LoVo (cell line): ENCODE measurements at regions not wholly inside any gene's neighbourhood (a gene's known extent, or its start where the extent isn't known, plus 50 kb on each side); places are given as distances from the start of the nearest gene placed in this dataset.

Experiments
- DNase-seq: peaks from one replicate; pipeline ENCODE4 v3.0.0-alpha.2; 2016; ENCODE audit warnings: low spot score

DNA sequence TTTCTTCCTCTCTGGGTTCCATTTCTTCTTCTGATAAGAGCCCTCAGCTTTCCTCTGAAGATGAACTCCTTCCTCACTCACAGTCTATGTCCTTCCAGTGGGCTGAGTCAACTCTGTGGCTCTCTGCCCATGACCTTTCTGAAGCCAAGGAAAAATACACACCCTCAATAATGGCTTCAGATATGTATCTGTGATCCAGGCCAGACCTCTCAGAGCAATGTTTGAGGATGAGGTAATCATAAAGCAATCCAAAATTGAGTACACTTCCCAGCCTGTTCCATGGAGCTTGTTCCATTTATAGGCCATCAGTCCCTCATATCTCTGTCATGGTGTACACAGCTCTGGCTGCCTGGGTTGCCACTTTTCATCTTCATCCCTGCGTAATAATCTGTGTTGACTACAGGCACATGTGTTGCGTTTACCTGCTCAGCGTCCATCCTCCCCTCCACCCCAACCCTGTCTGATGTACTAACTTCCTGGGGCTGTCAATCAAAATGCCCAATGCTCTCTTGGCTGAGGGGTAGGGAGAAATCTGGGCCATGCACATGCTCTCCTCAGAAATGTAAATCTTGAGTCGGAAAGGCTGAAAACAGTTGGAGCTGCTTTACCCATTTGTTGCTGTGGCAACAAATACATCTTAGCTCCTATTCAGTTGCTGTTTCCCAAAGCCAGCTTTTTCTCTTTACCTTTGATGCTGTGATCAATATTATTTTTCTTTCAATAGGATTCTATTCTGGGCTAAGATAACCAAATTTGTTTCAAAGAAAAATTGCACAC, 377.8 kb upstream of the TMEM132C start:
- no peak for DNase-seq

DNA sequence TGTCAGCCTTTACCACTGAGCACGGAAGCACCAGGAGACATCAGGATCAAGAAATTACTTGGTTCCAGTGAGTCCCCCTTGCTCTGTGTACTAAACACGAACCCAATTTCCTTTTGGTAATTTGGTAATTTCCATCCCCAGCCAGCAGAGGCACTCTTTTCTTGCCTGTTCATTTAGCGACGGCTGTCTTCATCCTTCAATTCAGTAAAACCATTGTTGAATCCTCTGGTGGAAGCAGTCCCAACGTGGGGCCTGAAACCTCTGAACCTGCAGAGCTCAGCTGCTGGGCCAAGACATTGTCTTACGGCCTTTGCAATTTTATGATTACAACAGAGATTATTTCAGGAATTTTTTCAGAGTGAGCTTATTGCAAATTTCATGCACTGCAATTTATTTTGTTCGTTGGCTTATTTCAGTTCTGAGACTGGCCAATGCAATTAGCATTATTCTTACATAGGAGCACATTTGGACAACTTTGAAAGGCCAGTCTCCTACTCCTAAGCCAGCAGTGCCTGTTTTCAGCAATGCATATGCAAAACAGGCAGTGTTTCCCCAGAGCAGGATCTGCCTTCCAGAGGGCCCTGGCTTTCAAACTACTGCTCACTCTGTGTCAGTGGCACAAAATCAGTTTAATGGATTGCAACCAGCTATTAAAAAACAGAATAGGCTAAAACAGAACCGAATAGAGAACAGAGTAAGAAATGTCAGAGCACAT, 372.9 kb upstream of the TMEM132C start:
- peak; percentile 17 for DNase-seq

DNA sequence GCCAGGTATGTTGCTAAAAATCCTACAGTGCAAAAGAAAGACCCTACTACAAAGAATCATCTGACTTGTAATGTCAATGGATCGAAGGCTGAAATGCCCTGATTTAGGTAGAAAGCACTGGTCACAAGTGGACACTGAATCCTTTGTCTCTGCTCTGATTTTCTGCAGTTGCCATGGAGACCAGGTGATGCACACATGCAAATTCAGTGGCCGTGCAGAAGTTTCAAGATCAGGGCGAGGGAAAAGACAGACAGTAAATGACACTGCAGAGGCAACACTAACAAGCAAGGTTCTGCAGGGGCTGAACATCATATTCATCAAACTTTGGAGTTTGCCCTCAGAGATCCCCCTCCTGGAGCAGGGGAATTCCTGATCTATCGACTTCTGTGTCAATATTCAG, 370.3 kb upstream of the TMEM132C start:
- no peak for DNase-seq

DNA sequence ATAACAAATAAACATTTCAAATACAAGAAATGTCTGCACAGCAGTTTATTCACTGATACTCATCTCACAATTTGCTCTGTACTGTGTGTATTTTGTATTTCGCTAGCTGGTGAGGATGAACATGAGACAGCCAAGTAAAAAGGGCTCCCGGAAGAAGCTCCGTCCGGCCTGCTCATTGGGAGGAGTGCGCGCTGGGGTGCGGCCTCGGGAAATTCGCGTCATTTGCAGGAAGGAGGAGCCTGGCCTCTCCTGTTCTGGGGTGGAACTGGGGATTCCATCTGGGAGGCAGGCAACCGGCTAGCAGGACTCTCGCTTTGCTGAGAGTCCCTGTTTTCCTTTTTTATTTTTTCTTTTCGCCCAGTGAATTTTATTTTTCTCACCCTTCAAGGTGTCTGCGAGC, 368.4 kb upstream of the TMEM132C start:
- DNase-seq = no peak

DNA sequence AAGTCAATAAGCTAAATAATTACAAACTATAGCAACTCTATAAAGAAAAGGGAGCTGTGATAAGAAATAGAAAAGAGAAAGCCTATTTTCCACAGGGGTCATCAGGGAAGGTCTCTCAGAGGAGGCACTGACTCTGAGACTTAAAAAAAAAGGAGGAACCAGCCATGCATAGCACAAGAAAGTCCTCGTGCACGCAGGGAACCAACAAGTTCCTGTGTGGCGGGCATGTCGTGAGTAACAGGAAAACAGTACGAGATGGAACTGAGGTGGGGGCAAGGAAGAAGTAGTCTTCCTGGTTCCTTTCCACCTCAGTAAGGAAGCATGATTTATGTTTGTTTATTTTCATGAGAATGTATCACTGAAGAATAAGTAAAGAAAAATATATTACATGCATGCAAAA, 367.0 kb upstream of the TMEM132C start:
- no peak for DNase-seq

DNA sequence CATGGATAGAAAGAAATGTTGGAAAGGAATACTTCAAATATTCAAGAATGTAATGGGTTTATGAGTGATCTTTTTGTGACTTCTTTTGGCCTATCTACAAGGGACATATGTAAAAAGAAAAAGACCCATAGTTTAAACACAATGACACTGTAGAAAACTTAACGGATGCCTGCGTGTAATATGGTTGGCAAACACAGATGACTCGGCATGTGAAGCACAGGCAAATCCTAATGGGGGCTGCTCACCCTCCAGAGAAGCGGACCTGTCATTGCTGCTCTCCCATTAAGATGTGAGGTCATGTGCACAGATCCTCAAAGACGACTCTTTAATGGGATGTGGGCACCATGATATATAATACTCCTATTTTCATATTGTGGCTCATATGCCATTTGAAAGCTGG, 366.6 kb upstream of the TMEM132C start:
- DNase-seq = no peak

DNA sequence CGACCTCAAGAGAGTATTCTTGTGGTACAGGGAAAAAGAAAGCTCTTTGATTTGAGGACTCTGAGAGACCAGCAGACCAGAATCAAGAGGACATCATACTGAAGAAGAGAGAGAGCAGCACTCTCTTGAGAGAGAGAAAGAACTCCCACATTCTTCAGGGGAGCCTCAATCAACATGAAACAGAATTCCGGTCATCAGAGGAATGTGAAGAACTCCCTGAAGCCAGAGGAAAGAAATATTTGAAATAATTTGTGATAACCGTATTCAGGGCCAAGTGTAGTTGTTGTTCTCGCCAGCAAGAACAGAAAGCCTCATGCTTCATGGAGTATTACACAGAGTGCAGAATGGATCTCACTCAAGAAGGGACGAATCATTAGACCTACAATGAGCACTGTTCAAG, 363.8 kb upstream of the TMEM132C start:
- DNase-seq = no peak

DNA sequence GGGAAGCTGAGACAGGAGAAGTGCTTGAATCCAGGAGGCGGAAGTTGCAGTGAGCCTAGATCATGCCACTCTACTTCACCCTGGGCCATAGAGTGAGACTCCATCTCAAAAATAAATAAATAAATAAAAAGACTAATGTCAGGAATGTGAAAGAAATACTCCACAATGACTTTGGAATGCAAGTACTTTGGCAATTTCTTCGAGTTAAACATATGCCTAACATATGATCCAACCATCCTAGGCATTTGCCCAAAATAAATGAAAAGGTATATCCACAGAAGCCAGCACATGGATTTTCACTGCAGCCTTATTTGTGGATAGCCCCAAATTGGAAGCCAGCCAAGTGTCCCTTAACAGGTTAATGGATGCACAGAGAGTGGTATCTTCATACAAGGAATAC, 357.9 kb upstream of the TMEM132C start:
- DNase-seq = no peak

DNA sequence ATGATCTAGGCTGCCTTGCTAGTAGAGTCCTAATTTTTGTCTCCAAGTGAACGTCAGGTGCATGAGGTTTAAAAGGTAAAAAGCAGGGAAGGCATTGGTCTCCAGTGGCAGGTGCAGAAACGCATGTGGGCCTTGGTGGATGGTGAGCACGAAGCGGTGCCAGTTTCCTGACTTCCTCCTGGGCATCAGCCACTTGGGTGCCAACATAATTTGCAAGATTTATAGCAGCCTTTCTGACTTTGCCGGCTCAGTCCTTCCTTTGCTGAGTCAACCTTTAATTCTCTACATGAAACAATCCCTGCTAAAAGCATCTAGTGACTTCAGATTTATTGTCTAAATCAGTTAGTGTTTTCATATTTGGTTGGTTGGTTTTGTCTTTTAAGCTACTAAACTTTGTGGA, 355.7 kb upstream of the TMEM132C start:
- no peak for DNase-seq

DNA sequence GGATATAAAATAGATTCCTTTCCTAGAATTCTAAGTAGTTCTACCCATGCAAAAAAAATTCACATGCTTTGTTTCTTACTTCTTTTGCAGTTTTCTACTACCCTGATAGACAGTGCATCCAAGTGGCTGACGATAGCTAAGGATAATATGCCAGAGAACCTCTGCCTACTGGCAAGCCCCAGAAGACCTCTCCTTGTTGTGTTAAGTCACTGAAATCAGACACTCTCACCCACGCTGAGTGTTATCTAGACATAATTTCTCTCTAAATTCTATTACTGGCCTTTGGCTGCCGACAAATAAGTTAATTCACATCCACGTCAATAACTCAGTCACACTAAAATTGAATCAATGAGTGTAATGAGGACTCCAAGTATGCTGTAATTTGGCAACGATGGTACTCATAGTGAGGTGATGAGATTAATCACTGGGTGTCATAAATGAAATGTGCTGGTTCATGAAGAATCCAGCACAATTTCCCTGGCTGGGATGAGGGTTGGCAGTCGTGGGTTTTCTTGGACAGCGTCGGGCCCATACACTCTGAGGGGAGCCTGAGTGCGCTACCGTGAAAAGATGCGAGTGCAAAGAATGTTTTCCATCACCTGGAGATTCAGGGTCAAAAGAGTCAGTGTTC, 354.8 kb upstream of the TMEM132C start:
- no peak for DNase-seq

DNA sequence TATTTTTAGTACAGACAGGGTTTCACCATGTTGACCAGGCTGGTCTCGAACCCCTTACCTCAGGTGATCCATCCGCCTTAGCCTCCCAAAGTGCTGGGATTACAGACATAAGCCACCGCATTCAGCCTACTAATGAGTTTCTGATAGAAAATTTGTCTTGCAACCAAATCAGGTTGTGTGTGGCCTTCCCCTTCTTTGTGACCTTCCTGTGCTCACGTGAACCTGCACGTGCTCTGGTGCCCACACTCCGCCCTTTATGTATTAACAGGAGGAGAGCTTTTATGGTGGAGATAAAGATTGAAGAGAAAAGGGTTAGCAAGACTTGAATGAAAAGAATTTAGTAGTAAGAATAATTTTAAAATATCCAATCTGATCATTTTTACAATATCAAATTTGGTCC, 343.5 kb upstream of the TMEM132C start:
- no peak for DNase-seq

DNA sequence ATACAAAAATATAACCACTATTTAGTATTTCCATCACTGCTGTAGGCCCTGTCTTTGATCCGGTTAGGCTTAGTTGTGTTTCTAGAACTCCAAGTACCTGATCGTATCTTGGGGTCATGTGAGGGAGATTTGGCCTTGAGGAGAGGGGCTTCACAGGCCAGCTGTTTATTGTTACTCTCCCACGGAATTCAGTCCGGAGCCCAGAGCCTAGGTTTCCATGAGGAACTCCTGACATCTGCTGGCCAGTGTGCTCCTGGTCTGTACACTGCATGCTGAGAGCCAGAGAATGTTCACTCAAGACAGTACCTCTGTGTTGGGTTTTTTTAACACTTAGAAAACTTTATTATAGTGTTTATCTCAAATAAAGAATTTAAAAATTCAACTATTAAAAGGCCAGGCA, 341.0 kb upstream of the TMEM132C start:
- no peak for DNase-seq

DNA sequence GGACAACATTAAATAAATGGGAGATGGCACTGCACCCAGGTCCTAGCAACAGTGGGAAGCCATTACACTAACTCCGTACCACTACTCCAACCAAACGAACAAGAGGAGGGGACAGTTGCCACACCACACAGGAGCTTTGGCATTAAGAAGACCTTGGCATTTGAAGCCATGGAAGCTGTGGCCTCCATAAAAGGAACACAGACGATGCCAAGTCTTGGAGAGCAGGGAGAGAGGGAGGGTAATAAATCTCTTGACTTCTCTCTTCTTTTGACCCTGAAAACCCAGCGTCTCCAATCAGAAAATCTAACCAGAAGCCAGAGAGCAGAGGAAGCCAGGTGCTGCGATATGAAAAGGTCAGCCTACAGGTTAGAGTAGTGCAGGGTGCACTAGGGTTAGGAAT, 338.8 kb upstream of the TMEM132C start:
- no peak for DNase-seq

DNA sequence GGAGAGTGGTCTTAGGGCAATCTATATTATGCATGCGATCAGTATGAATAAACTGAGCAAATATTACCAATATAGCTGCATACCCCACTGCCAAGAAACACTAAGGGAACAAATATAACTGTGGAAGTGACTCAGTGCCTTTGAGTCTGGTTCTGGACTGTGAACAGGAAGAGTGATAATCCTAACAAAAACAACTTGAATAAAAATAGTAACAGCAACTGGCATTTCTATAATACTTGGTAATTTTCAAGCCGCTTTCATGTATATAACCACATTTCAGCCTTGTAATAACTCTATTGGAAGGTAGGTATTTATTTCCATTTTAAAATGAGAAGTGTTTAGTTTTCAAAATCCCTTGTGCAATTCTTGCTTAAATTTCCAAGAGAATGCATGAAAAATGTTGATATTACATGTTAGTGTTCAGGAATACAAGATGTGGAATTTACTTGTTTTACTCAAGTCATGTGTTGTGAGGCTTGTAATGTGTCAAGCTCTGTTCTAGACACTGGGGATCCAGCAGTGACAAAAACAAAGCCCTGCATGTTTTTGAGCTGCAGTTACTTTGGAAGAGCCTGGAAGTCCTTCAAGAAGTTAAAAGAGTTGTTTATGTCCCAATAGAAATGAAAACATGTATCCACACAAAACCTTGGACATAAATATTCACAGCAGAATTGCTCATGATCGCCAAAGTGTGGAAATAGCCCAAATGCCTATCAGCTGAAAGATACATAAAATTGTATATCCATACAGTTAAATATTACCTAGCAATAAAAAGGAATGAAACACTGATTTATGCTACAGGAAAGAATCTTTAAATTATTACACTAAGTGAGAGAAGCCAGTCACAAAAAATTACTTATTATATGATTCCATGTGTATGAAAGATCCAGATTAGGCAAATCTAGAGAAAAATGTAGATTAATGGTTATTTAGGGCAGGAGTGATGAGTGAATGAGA, 338.1 kb upstream of the TMEM132C start:
- DNase-seq = peak; percentile 22

DNA sequence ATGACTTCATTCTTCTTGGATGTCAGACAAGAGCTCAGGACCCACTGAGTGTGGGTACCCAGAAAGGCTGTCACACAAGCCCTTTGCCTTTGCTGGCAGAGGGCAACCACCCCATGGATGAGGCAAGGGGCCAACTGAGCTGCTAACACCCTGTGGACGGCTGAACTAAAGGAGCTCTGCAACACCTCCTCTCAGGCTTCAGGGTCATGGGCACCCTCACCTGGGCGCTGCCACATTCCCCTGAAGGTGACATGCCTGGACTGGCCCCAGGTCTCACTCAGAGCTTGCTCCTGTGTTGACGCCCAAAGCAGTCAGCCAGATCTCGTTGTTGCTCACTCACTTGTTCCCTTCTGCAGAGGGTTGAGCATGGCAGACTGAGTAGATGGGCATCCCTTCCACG, 336.8 kb upstream of the TMEM132C start:
- DNase-seq = no peak

DNA sequence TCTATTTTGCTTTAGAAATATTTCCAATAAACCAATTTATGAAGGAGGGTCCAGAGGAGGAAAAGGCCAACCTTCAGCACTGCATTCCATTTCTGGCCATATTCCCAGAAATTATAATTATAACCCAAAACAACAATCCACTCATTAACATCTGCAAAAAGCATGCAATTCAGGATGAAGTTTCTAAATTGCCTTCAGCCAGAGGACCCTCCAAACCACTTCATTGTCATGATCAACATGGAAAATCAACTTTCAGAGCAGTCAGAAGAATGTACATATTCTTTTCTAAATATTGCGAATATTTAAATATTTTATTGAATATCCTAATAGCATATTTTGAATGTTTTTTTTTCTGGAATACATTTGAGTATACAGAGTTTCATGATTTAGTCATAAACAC, 332.6 kb upstream of the TMEM132C start:
- no peak for DNase-seq

DNA sequence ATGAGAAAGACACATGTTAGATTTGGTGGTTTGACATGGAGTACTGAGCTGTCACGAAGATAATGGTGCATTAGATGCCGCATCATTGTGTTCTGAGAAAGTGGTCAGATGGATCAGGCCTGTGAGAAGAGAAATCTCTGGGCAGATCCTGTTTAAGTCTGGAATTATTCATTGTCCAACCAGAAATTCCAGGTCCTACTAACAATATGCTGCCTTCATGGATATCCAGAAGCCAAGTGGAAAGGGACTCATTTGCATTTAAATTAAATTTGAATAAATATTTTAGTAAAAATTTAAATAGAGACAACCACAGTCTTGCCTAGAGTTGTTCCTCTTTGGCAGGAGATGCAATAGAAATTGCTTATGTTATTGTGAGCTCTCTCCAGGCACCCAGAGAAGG, 330.5 kb upstream of the TMEM132C start:
- DNase-seq = no peak

DNA sequence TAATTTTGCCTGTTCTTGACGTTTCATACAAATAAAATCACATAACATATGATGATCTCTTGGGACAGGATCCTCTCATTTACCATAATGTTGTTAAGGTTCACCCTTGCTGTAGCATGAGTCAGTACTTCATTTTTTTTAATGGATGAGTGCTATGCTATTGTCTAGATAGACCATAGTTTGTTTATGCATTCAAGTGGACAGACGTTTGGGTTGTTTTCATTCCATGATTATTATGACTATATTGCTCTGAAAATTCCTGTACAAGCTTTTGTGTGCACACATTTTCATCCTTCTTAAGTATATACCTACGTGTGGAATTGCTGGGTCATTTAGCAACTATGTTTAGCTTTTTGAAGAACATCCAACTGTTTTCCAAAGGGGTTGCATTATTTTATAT, 325.6 kb upstream of the TMEM132C start:
- DNase-seq = no peak

DNA sequence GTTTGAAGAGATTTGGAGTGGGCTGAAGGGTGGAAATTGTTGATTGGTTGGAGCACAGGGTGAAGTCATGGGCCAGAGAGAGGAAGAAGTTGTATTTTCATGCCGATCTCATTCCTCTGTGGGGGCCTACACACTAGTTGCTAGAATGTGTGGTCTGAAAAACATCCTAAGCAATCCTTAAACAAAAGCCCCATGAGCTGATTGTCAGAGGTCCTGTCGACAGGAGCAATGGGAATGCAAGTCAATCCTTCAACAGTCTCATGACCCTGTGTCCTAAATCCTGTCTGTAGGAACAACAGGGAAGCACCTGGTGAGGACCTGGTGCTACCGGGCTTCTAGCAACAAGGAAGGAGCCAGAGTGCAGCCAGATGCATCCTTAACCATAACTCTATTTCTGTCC, 324.0 kb upstream of the TMEM132C start:
- no peak for DNase-seq

DNA sequence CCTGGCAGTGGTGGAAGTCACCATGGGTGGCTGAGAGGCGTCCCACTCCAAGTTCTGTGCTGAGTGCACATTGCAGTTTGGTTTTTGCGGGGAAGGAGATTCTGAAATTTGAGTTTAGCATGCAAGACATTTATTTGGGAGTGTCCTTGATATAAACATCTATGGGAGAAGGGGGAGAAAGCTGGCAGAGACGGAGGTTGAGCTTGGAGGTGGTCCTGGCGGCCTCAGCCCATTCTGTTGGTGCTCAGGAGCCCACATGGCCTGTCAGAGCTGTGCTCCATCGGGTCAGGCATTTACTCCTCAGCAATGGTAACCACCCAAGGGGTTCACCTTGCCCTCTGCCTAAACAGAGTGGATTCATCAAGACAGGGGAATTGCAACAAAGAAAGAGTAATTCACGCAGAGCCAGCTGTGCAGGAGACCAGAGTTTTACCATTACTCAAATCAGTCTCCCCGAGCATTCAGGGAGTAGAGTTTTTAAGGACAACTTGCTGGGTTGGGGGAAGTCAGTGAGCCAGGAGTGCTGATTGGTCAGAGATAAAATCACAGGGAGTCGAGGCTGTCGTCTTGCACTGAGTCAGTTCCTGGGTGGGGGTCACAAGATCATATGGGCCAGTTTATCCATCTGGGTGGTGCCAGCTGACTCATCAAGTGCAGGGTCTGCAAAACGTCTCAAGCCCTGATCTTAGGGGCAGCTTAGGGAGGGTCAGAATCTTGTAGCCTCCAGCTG, 323.3 kb upstream of the TMEM132C start:
- DNase-seq = peak; percentile 52

DNA sequence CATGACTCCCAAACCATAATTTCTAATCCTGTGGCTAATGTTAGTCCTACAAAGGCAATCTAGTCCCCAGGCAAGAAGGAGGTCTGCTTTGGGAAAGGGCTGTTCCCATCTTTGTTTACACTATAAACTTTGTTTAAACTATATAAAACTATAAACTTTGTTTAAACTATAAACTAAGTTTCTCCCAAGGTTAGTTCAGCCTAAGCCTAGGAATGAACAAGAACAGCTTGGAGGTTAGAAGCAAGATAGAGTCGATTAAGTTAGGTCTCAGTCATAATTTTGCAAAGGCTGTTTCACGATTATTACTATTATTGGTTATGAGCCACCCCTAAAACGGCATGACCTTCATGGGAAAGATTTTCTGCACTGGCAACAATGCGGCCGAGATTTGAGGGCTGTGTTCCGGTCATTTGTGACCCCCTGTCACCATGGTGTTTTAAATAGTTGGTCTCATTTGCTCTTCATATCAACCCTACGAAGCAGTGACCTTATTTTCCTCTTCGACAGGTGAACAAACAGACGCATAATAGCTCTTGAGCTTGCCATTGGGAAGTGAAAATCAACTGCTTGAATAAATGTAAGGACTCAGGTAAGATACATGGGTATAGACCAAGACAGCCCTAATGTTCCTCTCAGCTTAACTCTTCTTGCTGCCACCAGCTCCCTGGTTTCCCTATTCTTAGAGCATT, 322.6 kb upstream of the TMEM132C start:
- DNase-seq = peak; percentile 19
